NCI-H2081 (cell line): ENCODE measurements at regions not wholly inside any gene's neighbourhood (a gene's known extent, or its start where the extent isn't known, plus 50 kb on each side); places are given as distances from the start of the nearest gene placed in this dataset.

ENCODE experiments used
- DNase-seq, 2 experiments: peaks; one replicate each; lab custom pipeline; 2025; lab: John Stamatoyannopoulos, UW

- DNase-seq = no peak
These were observed 203.0 kb downstream of the HIBADH start for GRCh38 chr7:27459731-27460053.

- DNase-seq = no peak
These were observed 200.0 kb downstream of the HIBADH start for GRCh38 chr7:27462575-27463270.

GRCh38 chr7:27464970-27465369 is 197.7 kb downstream of the HIBADH start:
- DNase-seq = no peak

GRCh38 chr7:27466703-27467102 is 196.0 kb downstream of the HIBADH start:
- no peak for DNase-seq

GRCh38 chr7:27472043-27472442 is 190.6 kb downstream of the HIBADH start:
- DNase-seq = no peak
